HG03045 (cell line): ENCODE measurements at regions not wholly inside any gene's neighbourhood (a gene's known extent, or its start where the extent isn't known, plus 50 kb on each side); places are given as distances from the start of the nearest gene placed in this dataset.

Experiments used
- ATAC-seq: cut with Tn5 transposase; IDR thresholded peaks from one replicate; pipeline ENCODE4 v1.9.1; 2021; ENCODE audit warnings: mild to moderate bottlenecking, moderate library complexity; ENCODE audit not compliant: unreplicated experiment

DNA sequence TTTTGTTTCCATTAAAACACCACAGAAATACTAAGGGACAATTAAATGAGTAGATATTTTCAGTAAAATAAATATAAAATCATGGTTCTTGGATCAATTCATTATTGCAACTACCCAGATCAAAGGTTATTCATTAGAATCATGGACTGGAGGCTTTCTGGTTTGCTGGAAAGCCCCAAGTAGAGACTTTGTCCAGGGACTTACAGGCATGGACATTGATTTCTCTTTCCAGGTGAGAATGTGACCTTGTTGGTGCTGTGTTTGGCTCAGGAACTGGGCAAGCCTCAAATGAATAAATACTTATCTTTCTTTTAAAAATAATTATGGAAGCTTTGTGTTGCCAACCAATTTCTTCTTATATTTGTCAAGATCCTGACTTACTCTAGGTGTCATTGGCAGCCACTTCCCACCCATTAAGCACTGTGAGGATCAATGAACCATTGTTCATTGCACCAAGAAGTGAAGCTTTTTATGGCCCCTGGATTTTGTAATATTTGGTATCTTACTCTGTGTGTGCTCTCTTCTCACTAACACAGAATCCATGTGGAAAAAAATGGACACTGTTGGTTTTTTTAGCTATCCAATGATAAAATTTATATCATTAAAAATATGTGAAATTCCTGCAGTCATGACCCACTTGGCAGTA lies 205.8 kb upstream of the NRXN1 start:
- no peak for ATAC-seq

DNA sequence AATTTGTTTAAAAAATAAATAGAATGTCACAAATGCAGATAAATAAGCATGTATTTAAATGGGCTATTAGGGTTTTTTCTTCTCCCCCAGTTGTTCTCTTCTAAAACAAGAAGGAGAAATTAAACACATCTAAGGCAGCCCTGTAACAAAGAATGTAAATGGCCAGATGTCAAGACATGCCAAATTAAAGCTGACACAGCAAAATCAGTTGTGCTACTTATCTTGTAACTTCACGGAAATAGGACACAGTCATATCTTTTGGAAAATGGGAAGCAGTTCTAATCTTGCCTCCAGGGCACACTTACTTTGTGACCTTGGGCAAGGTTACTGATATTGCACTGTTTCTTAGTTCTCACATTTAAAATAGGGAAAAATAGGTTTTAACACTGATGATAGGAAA lies 200.1 kb upstream of the NRXN1 start:
- no peak for ATAC-seq

DNA sequence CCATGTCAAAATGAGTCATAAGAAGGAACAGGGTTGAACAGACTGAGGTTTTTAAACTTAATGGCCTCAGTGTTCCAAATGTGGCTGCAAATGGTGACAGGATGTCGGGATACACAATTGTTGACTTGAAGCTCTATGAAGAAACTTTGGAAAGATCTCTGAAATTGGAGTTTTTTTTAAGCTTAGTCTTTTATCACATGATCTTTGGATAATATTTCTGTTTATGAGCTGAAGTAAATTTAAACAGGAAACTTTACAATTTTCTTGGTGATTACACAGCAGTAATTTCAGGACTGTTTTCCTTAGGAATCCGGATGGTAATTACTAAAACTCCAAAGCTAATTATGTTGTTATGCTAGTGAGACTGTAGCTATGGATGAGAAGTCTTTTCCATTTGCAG lies 199.1 kb upstream of the NRXN1 start:
- no peak for ATAC-seq

DNA sequence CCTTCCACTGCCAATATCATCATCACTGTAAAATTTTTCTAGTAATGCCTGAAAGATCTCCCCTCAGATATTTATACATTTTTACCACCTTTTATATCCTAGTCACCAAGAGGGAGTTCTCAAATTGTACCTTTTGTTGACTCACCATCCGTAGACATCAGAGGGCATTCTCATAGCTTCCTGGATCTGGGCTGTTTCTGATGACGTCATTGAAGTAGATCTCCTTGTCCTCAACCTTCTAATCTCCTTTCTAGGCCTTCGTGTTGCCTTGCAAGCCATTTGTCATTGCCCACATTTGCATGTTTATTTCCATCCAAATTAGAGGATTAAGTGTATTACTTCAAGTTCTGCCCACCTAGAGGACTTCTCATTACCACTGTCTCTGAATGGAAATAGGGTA lies 193.4 kb upstream of the NRXN1 start:
- ATAC-seq: no peak

DNA sequence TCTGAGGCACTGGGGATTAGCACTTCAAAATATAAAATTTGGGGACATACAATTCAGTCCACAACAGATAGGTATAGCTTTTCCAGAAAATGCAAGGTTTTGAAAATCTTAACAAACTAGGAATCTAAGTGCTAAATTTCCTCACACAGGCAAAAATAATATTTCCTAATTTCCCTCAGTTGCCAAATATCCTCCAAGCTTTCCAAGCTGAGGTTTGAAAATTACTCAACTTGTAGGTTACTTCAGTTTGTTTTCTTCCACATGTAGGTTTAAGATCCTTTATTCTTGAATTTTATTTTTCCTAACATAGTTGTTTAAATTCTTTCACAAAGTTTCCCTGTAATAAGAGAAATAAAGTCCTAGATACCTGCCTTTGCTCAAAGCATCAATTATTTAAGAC lies 192.9 kb upstream of the NRXN1 start:
- ATAC-seq: no peak

DNA sequence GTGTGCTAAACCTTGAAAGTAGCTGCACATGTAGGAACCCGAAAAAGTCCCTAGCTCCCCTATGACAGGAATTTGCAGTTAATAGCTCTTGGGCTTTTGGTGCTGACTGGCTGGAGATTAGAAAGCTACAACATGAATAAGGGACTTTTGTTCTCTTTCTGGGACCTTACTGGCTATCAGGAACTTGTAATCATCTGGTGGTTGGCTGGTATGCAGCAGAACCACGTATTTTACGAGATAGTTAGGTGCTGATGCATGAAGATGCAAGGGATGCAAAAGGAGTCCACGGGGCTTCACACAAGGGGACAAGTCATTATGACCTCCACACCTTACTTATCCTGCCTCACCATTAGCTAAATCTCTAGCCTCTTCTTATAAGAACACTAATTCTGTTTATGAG lies 190.2 kb upstream of the NRXN1 start:
- no peak for ATAC-seq

DNA sequence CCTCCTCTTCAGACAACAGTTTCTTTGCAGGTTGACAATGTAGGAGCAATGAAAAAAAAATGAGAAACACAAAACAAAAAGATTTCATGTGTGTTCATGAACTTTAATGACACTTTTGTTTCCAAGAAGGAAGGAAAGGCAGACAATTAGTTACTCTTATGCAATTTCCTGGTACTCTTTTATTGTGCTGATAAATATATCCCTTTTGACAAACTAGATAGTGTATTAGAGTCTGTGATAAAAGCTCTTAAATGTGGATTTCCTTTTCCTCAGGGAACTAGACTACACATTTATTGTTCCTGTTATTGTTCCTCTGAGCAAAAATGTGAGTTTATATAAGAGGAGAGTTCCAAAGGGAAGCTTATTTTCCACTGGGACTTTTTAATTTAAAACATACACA lies 188.7 kb upstream of the NRXN1 start:
- ATAC-seq: no peak

DNA sequence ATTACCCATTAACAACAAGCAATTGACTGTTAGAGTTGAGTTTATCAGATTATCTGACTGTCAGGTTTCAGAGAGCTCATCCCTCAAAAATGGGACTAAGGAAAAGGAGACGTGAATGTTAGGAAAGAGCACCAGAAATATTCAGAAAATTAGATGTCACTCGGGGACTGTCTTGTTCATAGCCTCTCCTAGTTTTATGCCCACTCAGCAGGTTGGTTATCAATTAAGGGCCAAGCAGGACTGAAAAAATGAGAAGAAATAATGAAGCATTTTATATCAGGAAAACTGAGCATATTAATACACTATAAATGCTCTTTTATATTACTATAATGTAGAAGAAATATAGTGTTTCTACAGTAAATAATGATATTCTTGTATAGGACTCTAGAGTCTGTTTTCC lies 188.1 kb upstream of the NRXN1 start:
- no peak for ATAC-seq

DNA sequence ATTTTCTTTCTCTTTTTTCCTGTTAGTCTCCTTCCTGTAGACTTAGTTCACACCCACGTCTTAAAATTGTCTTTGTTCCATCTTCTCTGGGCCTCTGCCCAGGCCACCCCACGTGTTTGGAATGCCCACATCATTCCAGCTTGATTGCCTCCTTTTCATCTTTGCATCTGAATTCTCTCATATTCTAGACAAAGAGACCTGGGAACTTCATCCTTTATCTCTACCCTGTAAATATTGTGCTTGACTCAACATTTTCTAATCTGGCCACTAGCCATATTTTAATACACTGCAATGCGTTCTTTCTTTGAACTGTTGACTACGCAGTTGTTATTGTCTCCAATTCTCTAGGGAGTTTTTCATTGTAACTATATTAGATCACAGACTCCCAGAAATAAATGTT lies 187.5 kb upstream of the NRXN1 start:
- no peak for ATAC-seq

DNA sequence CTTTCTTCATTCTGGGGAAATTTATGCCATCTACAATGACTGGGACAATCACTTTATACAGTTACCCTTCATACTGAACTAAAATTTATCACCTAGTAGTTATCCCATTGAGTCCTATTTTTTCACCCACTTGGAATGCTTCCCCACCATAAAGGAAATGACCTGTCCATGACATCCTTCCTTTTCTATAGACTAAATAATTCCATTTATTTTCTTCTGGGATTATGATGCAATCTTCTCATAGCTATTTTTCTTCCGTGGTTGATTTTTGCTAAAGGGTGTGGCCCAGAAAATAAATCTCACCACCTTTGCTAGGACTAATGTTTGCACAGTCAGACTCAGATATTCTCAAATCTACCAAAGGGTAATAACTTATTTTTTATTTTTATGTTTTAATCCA lies 186.1 kb upstream of the NRXN1 start:
- no peak for ATAC-seq

DNA sequence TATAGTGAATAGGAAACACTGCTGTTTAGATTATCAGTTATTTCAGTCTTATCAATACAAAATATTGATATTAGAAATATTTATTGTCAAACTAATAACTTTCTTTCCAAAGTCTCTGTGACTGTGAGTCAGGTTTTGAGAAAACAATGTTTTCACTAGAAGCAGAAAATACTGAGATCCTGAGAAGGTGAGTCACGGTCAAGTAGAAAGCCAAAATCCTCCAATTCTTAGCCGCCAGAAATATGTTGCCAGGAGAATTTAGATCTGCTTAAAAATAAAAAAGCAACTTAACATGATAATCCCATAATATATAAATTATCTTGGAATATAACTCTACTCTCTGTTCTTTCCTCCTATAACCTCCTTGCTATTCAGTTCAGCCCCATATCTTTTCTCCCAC lies 181.9 kb upstream of the NRXN1 start:
- no peak for ATAC-seq

DNA sequence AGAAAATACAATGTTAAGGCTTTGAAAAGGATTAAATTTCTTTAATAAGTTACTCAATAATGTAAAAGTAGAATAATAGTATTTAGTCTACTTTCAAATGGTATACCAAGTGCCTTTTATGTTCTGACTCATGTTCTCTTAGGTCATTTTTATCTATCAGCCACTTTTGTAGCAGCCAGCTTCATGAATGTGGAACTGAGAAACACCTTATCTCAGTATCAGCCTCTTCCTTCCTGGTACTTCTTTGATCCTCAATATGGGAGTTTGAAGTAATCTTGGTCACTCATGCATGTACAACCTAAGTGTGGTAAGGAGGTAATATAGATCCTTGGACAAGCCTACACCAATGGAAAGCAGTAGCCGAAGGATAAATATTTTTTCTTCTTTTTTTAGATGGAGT lies 180.4 kb upstream of the NRXN1 start:
- no peak for ATAC-seq

DNA sequence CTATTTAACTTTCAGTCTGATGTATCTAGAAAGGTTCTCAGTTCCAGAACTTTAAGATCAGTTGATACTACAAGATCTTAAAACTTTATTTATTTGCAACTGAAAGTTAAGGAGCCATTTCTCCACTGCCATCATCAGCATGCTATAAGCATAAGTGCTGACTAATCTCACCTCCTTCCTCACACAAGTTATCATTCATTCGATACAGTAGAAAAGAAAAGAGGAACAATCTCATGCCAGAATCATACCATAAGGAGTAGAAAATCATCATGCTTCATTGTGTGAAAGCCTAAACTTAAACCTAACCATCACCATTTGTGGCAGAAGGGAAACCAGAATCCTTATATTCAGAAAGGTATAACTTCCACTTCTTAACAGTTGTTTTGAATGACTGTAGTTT lies 176.6 kb upstream of the NRXN1 start:
- no peak for ATAC-seq

DNA sequence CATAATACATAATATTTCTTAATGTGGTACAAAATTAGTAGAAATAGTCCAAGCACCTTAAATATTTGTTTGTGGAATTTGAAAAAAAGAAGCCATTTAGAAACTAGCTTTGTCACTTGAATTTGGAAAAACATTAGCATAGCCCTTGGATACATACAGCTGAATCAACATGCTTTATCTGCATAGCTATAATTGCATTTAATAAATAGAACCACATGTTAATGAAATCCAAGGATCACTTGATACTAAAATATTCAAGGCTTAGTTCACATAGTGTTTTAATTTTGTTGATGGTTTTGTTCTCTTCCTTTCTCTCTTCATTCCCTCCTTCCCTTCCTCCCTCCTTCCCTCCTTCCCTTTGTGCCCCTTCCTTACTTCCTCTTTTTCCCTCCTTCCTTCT lies 169.4 kb upstream of the NRXN1 start:
- no peak for ATAC-seq

DNA sequence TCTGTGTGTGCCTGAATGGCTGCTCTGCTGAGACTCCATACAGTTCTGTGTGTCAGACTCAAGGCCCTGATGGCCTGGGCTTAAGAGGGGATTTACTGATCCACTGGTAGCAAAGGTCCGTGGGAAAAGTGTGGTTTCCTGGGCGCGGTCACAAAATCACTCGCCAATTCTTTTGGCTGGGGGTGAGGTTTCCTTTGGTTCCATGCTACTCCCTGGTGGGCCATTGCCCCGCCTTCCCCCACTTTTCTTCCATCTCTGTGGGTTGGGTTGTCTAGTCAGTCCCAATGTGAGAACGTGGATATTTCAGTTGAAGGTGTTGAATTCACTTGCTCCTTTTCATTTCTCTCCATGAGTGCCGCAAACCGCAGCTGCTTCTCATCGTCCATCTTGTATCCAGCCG lies 162.7 kb upstream of the NRXN1 start:
- ATAC-seq: no peak

DNA sequence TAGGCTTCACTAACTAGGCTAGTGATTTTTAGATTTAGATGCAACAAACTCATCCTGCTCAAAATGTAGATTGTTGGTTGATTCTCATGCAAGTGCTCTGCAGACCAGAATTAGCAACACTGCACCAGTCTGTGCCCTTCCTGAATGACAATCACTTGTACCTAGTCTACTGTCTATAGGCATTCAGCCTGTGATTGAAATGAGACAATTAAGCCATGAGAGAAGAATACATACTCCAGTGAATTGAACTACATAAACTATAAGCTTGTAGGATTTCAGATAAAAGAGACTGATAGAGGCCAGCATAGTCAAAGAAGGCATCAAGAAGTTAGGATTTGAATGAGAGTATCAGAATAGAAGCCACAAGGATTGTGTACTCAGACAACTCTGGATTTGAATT lies 138.3 kb upstream of the NRXN1 start:
- no peak for ATAC-seq

DNA sequence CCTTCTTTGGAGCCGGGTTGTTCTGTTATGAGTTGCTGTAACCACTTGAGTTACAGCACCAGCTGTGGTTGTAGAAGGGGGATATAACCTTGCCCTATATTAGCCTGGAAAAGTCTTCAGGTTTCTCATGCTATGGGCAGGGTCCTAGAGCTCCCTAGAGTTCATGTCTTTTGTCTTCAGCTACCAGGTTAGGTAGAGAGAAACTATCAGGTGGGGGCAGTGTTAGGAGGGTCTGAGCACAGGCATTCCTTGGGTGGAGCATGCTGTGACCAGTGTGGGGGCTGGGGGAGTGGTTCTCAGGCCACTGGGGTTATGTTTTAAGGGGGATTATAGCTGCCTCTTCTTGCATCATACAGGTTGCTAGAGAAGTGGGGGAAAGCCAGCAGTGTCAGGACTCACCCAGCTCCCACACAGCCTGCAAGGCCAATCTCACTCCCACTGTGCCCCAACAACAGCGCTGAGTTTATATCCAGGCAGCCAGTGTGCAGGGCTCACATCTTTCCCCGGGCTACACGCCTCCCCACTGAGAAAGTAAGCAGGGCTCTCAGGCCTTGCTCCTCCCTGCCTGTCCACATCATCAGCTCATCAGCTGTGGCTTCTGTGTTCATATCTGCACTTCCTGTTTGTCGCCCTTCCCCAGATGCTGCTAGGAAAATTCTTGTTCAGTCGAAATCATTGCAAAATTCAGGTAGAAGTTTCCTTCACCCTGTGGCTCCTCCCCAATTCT lies 133.8 kb upstream of the NRXN1 start:
- no peak for ATAC-seq

DNA sequence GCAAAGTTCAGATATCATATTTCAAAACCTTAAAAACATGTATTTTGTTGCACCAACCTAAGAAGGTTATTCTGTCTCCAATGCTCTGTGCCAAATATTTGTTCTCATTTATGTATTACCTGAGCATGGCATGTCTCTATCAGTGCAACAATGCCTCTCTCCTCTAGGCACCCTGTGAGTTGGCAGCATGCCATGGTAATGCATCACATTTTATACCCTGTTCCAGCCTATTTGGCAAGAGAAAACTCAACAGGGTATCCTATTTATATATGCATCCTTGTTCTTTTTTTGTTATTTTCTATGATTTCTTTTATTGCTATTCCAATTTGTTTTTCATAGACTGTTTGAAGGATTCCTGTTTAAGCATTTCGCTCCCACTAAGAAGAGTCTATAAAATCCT lies 126.3 kb upstream of the NRXN1 start:
- no peak for ATAC-seq

DNA sequence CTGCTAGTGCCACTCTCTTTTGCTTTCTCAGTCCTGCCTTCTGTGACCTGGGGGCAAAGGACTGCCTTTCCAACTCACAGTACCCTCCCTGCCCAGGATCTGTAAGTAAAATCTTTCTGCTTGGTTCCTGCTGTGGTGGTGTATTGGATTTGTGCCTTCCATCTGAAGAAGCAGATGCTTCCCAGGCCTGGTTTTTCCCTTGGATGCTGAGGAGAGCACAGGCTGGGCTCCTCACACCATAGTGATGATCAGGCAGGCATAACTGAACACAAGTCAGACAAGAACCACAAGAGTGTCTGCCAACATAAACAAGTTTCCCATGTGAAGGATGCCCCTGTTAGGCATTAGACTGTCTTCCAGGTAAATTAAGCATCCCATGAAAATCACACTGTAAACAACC lies 121.3 kb upstream of the NRXN1 start:
- ATAC-seq: no peak

DNA sequence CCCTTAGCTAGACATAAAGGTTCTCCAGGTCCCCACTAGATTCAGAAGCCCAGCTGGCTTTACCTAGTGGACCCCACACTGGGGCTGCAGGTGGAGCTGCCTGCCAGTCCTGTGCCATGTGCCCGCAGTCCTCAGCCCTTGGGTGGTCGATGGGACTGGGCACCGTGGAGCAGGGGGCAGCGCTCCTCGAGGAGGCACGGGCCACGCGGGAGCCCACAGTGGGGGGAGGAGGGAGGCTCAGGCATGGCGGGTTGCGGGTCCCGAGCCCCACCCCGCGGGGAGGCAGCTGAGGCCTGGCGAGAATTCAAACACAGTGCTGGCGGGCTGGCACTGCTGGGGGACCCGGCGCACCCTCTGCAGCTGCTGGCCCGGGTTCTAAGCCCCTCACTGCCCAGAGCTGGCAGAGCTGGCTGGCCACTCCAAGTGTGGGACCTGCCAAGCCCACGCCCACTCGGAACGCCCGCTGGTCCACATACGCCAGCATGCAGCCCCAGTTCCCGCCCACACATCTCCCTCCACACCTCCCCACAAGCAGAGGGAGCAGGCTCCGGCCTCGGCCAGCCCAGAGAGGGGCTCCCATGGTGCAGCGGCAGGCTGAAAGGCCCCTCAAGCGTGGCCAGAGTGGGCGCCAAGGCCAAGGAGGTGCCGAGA lies 119.7 kb upstream of the NRXN1 start:
- no peak for ATAC-seq

DNA sequence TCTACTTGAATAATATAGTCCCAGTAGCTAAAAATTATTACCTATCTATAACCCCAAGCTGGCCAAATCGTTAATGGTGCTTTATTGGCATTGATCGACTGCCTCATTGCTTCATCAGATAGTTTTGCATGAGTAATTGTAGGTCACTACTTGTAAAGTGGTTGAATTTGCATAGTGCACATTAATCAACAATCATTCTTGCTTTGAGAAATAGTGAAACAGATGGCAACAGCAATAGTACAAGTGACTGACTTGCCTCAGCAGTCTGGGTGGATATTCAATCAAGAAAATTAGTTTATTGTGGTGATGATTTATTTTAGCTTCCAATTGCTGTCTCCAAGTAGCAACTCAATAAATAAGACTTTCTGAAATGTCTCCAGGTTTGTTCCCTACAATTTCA lies 117.8 kb upstream of the NRXN1 start:
- ATAC-seq: no peak

DNA sequence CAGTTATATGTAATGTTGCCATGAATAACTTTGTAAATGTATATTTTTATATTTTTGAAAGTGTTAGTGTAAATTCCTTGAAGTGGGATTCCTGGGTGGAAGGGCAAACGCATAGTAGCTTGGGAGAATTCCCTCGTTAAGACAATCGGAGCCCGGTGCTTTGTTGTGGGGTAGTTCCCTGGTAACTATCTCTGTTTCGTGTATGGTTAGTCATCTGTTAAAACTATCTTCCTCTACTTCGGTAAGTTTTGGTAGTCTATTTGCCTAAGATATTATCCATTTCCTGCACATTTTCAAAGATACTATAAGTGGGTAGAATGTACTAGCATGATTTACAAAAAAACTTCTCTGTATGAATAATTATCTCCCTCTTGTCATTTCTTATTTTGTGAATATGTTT lies 113.8 kb upstream of the NRXN1 start:
- ATAC-seq: no peak
